ENCODE measurements at regions not wholly inside any gene's neighbourhood (a gene's known extent, or its start where the extent isn't known, plus 50 kb on each side); places are given as distances from the start of the nearest gene placed in this dataset.

- ATAC-seq (no peak), DNase-seq (no peak)
- Histone ChIP-seq H3K4me1 (no peaks in the 10 kb centered on the region), H3K27me3 (no peaks in the 10 kb centered on the region), H3K36me3 (replicated peaks in 1 of 2; ENCODE audit: insufficient read depth in 1 of 2, low read depth in 2 of 2) (no peaks in the 10 kb centered on the region), H3K4me3 (no peak overlapping the region), H3K27ac (no peak overlapping the region), H3K9me3 (no peaks in the 10 kb centered on the region)
- WGBS, 2 donors = 57 to 70% methylated on average over 1 of the region's 1 CpG
- no peak for TF ChIP-seq POLR2A (IDR thresholded peaks at IDR 0.05)
- no peak for TF ChIP-seq CTCF (IDR thresholded peaks at IDR 0.05)
- intact Hi-C loops (cut with DNase I) = no loop called here
Measured at GRCh38 chr17:52388941-52389340, 230.4 kb upstream of the CA10 start.

GRCh38 chr17:52384695-52385094 is 226.2 kb upstream of the CA10 start:
- 72 to 84% methylated on average over 5 of the region's 5 CpGs for WGBS, 2 donors
- ATAC-seq = no peak
- intact Hi-C loops (cut with DNase I) = no loop called here

GRCh38 chr17:52383493-52384100 is 225.1 kb upstream of the CA10 start:
- intact Hi-C loops (cut with DNase I) = no loop called here
- H3K27me3 ChIP-seq = no peaks in the 10 kb centered on the region
- no peaks in the 10 kb centered on the region for H3K9me3 ChIP-seq
- no peak overlapping the region for H3K4me3 ChIP-seq
- H3K27ac ChIP-seq = no peak overlapping the region
- H3K36me3 ChIP-seq (replicated peaks in 1 of 2; ENCODE audit: insufficient read depth in 1 of 2, low read depth in 2 of 2) = no peaks in the 10 kb centered on the region
- H3K4me1 ChIP-seq = peaks cover 3% of the 10 kb centered on the region
- DNase-seq (peak; percentile 67 to 78 (median 72)), ATAC-seq (peak; percentile 64)
- 0 to 40% methylated on average over 1 to 4 of the region's 4 CpGs for WGBS, 2 donors
- peak; percentile 68 to 83 (median 73) for TF ChIP-seq CTCF (IDR thresholded peaks at IDR 0.05)
- no peak for TF ChIP-seq POLR2A (IDR thresholded peaks at IDR 0.05)

More at GRCh38 chr17:52384695-52385094, 226.2 kb upstream of the CA10 start:
- Histone ChIP-seq H3K27me3 (no peaks in the 10 kb centered on the region), H3K4me1 (no peaks in the 10 kb centered on the region), H3K4me3 (no peak overlapping the region), H3K9me3 (no peaks in the 10 kb centered on the region), H3K36me3 (replicated peaks in 1 of 2; ENCODE audit: insufficient read depth in 1 of 2, low read depth in 2 of 2) (no peaks in the 10 kb centered on the region), H3K27ac (no peak overlapping the region)
- TF ChIP-seq POLR2A (IDR thresholded peaks at IDR 0.05) (no peak), CTCF (IDR thresholded peaks at IDR 0.05) (no peak)
- no peak for DNase-seq

GRCh38 chr17:52378860-52379259 is 220.3 kb upstream of the CA10 start:
- DNase-seq (no peak), ATAC-seq (no peak)
- Histone ChIP-seq H3K4me3 (no peak overlapping the region), H3K36me3 (replicated peaks in 1 of 2; ENCODE audit: insufficient read depth in 1 of 2, low read depth in 2 of 2) (no peaks in the 10 kb centered on the region), H3K27me3 (no peaks in the 10 kb centered on the region), H3K9me3 (no peaks in the 10 kb centered on the region), H3K27ac (no peak overlapping the region), H3K4me1 (peaks cover 3% of the 10 kb centered on the region)
- TF ChIP-seq POLR2A (IDR thresholded peaks at IDR 0.05) = no peak
- no peak for TF ChIP-seq CTCF (IDR thresholded peaks at IDR 0.05)
- WGBS, 2 donors = 52 to 66% methylated on average over 3 of the region's 3 CpGs
- intact Hi-C loops (cut with DNase I) = no loop called here

GRCh38 chr17:52376137-52376536 is 217.6 kb upstream of the CA10 start:
- H3K9me3 ChIP-seq = no peaks in the 10 kb centered on the region
- H3K4me3 ChIP-seq = no peak overlapping the region
- TF ChIP-seq POLR2A (IDR thresholded peaks at IDR 0.05) = no peak
- TF ChIP-seq CTCF (IDR thresholded peaks at IDR 0.05) = no peak
- no peak for ATAC-seq
- peaks cover 3% of the 10 kb centered on the region for H3K4me1 ChIP-seq
- no peak overlapping the region for H3K27ac ChIP-seq
- no peaks in the 10 kb centered on the region for H3K27me3 ChIP-seq
- H3K36me3 ChIP-seq (replicated peaks in 1 of 2; ENCODE audit: insufficient read depth in 1 of 2, low read depth in 2 of 2) = no peaks in the 10 kb centered on the region
- DNase-seq = no peak
- intact Hi-C loops (cut with DNase I) = no loop called here
- WGBS, 2 donors = 75 to 82% methylated on average over 3 of the region's 3 CpGs
